SH-SY5Y (cell line): ENCODE measurements at regions not wholly inside any gene's neighbourhood (a gene's known extent, or its start where the extent isn't known, plus 50 kb on each side); places are given as distances from the start of the nearest gene placed in this dataset.

Experiments
- GATA2 ChIP-seq: IDR thresholded peaks from 2 replicates; pipeline ENCODE4 v1.6.1; 2011; ENCODE audit warnings: mild to moderate bottlenecking, low read depth, low read length
- GATA3 ChIP-seq: IDR thresholded peaks from 2 replicates; pipeline ENCODE4 v1.6.1; 2011; ENCODE audit warnings: low read depth, mild to moderate bottlenecking, low read length, moderate library complexity

GRCh38 chr6:48917233-48917632 is 545.8 kb downstream of the MMUT start:
- TF ChIP-seq GATA2 (no peak), GATA3 (no peak)
